ENCODE measurements at regions not wholly inside any gene's neighbourhood (a gene's known extent, or its start where the extent isn't known, plus 50 kb on each side); places are given as distances from the start of the nearest gene placed in this dataset.

- no TSS peak for BruUV-seq (replicated peaks)
- no peaks in the 10 kb centered on the region for H3K27me3 ChIP-seq (ENCODE audit: control insufficient read depth, insufficient read depth, low read length)
- intact Hi-C loops (cut with micrococcal nuclease; ENCODE audit: unreplicated experiment) (no loop called here), in situ Hi-C loops (cut with HindIII; ENCODE audit: low pct_unique_long_range_greater_than_20kb, low sequenced_read_pairs) (no loop called here)
- ChIA-PET POLR2A (interaction anchor here (0.7 kb wide), 1 partner anchor 21 kb away, joined by 3 read pairs; no protein-coding TSS in a partner anchor), CTCF (no interaction called here)
- ATAC-seq (no peak), DNase-seq (ENCODE audit: low read depth, low spot score) (no peak)
- no peak overlapping the region for H3K4me3 ChIP-seq (ENCODE audit: low read depth in 2 of 2, low read length in 2 of 2)
- H3K36me3 ChIP-seq (ENCODE audit: control insufficient read depth, insufficient read depth, low read length) = no peaks in the 10 kb centered on the region
- H3K27ac ChIP-seq (ENCODE audit: low read length) = no peak overlapping the region
- TF ChIP-seq TCF7L2 (IDR thresholded peaks at IDR 0.05; ENCODE audit: low read depth, low read length) (no peak), POLR2AphosphoS5 (IDR thresholded peaks at IDR 0.05; ENCODE audit: low read depth, low read length) (no peak), REST (IDR thresholded peaks at IDR 0.05; ENCODE audit: insufficient read depth in 1 of 2, low read depth in 2 of 2, low read length in 1 of 2) (no peak), CTCF (IDR thresholded peaks at IDR 0.05) (no peak), SIN3A (IDR thresholded peaks at IDR 0.05; ENCODE audit: borderline replicate concordance, insufficient read depth, low read depth, low read length) (no peak)
- H3K4me1 ChIP-seq (ENCODE audit: control insufficient read depth, insufficient read depth, low read length) = no peaks in the 10 kb centered on the region
- no peaks in the 10 kb centered on the region for H3K9me3 ChIP-seq (ENCODE audit: control insufficient read depth, insufficient read depth, low read depth, low read length)
Measured at GRCh38 chr16:60064026-60064425, 1329.9 kb upstream of the GOT2 start.

GRCh38 chr16:60061396-60061795, 1327.3 kb upstream of the GOT2 start:
- H3K4me1 ChIP-seq (ENCODE audit: control insufficient read depth, insufficient read depth, low read length) = no peaks in the 10 kb centered on the region
- no peak overlapping the region for H3K4me3 ChIP-seq (ENCODE audit: low read depth in 2 of 2, low read length in 2 of 2)
- intact Hi-C loops (cut with micrococcal nuclease; ENCODE audit: unreplicated experiment) (no loop called here), in situ Hi-C loops (cut with HindIII; ENCODE audit: low pct_unique_long_range_greater_than_20kb, low sequenced_read_pairs) (no loop called here)
- ATAC-seq = no peak
- H3K36me3 ChIP-seq (ENCODE audit: control insufficient read depth, insufficient read depth, low read length) = no peaks in the 10 kb centered on the region
- no peaks in the 10 kb centered on the region for H3K27me3 ChIP-seq (ENCODE audit: control insufficient read depth, insufficient read depth, low read length)
- no TSS peak for BruUV-seq (replicated peaks)
- no peaks in the 10 kb centered on the region for H3K9me3 ChIP-seq (ENCODE audit: control insufficient read depth, insufficient read depth, low read depth, low read length)
- CTCF ChIA-PET = no interaction called here
- no peak overlapping the region for H3K27ac ChIP-seq (ENCODE audit: low read length)
- DNase-seq (ENCODE audit: low read depth, low spot score) = no peak
- POLR2A ChIA-PET = no interaction called here
- TF ChIP-seq CTCF (IDR thresholded peaks at IDR 0.05) = no peak
- no peak for TF ChIP-seq TCF7L2 (IDR thresholded peaks at IDR 0.05; ENCODE audit: low read depth, low read length)
- no peak for TF ChIP-seq REST (IDR thresholded peaks at IDR 0.05; ENCODE audit: insufficient read depth in 1 of 2, low read depth in 2 of 2, low read length in 1 of 2)
- no peak for TF ChIP-seq SIN3A (IDR thresholded peaks at IDR 0.05; ENCODE audit: borderline replicate concordance, insufficient read depth, low read depth, low read length)
- no peak for TF ChIP-seq POLR2AphosphoS5 (IDR thresholded peaks at IDR 0.05; ENCODE audit: low read depth, low read length)

Data from Panc1 (cell line).